ENCODE measurements at regions not wholly inside any gene's neighbourhood (a gene's known extent, or its start where the extent isn't known, plus 50 kb on each side); places are given as distances from the start of the nearest gene placed in this dataset.

GRCh38 chr6:170232186-170233002 lies 58.5 kb downstream of the DLL1 start:
- intact Hi-C loops (cut with micrococcal nuclease) = no loop called here

DNA sequence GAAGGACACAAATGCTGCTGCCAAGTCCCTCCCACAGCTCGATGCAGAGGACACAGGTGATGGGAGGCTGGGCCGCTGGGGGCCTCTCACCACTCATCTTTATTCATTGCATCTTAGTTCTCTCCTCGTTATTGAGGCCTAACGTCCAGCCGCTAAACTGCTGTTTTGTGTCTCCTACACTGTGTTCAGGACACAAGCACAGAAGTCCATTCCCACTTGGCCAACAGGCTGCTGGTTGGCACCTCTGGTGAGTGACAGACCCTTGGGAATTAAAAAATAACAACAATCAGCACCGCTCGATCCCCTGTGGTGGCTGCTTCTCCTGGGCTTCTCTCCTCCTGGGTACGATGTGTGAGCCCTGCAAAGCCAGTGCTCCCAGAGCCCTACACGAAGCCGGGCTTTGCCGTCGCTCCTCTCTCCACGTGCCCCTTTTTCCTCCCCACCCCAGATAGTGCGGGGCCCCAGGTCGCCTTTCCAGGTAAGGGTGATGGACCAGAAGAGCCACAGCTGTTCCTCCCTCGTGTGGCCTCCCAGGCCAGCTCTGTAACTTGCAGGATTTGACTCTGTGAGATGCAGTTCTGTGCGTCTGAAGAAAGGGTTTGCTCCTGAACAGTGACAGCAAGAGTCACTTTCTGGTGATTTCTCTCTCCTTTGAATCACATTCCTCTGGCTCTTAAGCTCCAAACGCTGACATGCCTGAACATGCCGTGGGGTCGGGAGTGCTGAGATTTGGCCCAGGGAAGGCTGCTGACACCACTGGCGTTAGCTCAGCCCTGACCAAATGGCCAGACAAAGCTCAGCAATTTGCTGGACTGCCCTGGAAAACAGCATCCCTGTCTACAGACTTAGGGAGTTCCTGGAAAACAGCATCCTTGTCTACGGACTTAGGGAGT lies 59.3 kb downstream of the DLL1 start:
- intact Hi-C loops (cut with micrococcal nuclease) = no loop called here

DNA sequence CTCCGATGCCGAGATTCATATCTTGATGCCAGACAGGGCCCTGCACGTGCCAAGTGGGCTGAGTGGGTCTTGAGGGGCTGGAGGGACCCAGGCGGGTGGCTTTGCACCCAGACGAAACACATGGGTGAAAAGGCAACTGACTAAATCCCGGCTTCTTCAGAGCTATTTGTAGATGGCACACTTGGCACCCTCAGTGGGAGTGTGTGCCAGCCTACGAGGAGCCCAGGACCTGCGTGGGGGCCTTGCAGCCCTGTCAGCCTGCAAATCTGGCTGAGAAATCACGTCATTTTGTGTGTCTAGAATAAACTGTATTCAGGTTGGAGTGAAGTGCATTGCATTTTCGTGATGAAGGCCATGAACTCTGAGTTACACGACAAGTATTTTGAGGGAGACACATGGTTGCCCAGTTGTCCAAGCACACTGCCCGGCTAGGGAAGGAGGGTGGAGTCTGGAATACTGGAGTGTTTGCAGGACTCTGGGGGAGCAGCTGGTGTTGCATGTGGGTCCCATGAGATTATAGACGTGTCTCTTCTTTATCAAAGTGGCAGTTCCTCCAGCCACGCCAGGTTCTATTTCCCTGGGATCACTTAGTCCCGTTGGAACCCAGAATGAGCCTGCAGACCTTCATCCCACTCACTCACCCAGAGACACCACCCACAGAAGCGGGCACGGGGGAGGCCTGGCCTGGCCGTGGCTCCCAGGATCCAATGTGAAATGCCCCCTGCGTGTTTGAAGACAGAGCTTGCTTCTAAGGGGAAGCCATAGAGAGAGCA lies 60.2 kb downstream of the DLL1 start:
- intact Hi-C loops (cut with micrococcal nuclease) = no loop called here

DNA sequence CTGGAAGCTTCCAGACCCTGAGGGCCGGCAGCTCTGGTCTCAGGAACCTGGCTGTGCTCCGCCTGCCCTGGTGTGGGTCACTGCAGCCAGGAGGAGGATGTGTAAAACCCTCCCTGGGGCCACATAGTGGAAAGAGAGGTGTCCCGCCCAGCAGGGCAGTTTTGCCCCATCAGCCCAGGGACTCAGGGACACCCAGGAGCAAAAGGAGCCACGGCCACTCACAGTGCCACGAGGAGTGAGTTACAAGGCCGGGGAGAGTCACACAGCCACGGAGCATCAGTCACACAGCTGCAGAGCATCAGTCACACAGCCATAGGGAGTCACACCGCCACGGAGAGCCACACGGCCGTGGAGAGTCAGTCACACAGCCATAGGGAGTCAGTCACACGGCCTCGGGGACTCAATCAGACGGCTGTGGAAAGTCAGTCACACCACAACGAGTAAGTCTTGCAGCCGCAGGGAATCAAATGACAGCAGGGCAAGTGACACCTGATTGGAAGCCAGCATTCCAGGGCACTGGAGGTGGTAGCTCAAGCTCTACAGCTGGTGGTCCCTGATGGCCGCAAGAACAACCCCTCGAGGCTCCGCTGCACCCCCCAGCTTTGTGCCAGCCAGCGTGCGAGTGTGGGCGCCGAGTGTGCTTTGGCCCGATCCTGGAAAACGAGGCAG lies 60.9 kb downstream of the DLL1 start:
- intact Hi-C loops (cut with micrococcal nuclease) = no loop called here

DNA sequence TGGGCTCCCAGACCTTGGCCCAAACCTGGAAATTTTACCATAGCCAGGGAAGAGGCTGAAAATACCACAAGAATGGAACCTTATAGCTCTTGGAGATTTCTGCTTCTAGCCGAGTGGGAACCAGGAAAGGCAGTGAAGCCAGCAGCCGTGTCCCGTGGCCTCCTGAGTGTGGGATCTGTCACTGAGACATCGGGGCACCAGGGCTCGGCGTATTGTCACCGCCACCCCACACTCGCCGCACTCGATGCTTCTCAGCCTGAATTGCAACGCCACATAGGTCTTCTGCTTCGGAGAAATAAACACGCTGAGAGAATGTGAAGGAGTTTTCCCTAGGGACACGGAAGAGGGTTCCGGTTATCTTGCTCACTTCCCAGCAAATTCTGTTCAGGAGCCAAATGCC lies 61.5 kb downstream of the DLL1 start:
- intact Hi-C loops (cut with micrococcal nuclease) = no loop called here

- intact Hi-C loops (cut with micrococcal nuclease) = no loop called here
Measured at GRCh38 chr6:170228946-170229310, 62.0 kb downstream of the DLL1 start.

DNA sequence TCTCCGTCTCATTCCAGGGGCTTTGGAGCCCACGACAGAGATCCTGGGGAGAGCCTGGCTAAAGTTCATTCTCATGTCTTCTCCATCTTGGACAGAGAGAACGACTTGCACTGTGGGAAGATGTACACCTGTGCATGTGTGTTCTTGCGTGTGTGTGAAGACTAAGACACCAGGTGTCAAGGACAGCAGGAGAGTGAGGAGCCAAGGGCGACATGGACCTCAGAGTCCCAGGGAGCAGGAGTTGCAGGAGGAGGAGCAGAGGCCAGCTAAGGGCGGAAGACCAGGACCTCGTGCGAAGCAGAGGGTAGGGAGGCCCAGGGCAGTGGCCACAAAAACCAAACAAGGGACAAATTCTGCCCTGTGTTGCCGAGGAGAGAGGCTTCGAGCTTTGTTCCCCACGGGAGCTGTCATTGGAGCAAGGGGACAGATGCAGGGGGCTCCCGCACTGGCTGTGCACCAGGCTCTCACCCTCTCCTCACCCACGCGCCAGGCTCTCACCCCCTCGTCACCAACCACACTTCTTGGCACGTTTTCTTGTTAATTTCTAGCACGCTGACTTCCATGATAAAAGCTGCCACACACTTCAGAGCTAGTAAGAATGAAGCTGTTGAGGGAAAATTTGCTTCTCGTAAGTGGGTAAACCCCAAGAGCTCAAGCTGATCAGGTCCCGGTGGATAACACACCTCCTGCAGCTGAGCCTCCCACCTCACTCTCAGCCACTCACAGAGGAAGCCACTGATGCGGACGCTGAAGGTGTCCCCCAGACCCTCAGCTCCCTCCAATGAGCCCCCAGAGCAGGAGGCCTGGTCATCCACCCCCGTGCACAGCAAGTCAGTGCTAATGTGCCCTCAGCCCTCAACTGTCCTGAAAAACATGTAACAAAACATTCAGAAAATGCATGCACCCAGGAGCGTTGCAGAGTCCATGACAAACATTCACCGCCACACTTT lies 62.6 kb downstream of the DLL1 start:
- intact Hi-C loops (cut with micrococcal nuclease) = no loop called here

DNA sequence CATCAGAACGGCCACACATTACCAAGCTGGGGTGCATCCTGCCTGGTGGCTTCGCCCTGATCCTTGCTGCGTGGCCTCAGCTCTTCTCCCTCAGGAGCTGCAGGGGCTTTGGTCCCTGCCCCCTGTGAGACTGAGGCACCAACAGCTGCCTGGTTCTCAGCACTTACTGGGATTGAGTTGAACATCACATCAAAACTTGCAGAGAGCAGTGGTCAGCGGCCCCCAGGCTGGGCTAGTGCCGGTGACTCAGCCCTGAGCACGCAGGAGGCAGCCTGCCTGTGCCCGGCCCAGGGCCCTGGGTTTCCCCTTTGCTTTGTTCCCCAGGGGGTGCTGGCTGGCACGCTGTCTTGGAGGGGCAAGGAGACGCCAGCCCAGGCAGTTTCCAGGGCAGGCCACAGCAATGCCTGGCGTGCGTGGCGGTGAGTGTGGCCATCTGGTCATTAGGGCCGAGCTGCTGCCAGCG lies 63.3 kb downstream of the DLL1 start:
- intact Hi-C loops (cut with micrococcal nuclease) = no loop called here

DNA sequence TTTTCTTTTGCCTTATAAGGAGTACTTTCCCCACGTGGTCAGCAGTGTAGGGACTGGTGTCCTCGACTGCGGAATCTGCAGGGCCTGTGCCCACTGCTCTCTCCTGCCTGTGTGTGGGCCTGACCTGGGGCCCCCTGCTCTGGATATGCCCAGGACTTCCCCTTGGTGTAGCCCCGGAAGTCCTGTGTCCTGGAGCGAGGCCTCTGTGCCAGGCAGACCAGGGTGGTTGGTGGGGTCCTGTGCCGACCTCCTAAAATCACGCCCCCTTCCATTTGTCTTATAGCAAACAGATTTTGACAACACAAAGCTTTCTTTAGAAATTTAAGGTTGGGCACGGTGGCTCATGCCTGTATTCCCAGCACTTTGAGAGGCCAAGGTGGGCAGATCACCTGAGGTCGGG lies 64.2 kb downstream of the DLL1 start:
- intact Hi-C loops (cut with micrococcal nuclease) = no loop called here

DNA sequence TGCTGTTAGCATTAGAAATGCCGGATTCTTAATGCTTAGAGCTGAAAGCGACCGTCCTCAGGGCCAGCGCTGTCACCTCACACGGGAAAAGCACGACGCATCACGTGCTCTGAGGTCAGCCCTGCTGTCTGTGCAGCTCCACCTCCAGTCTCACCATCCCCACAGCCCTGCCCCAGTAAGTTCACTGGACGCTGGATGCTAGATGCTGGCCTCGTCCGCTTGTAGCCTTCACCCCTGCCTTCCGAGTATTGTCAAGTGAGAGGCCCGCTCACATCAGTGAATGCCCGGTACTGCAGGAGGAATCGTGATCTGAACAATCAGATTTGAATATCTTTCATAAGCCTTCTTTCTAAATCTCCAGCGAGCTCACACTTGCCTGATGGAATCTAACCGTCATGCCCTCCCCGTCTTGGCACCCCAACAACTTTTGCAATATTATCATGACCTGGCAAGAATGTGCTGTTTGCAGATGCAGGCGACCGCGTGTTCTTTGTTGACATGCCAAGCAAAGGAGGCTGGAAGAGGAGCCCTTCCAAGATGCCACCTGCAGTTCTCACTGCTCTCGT lies 64.9 kb downstream of the DLL1 start:
- intact Hi-C loops (cut with micrococcal nuclease) = no loop called here

DNA sequence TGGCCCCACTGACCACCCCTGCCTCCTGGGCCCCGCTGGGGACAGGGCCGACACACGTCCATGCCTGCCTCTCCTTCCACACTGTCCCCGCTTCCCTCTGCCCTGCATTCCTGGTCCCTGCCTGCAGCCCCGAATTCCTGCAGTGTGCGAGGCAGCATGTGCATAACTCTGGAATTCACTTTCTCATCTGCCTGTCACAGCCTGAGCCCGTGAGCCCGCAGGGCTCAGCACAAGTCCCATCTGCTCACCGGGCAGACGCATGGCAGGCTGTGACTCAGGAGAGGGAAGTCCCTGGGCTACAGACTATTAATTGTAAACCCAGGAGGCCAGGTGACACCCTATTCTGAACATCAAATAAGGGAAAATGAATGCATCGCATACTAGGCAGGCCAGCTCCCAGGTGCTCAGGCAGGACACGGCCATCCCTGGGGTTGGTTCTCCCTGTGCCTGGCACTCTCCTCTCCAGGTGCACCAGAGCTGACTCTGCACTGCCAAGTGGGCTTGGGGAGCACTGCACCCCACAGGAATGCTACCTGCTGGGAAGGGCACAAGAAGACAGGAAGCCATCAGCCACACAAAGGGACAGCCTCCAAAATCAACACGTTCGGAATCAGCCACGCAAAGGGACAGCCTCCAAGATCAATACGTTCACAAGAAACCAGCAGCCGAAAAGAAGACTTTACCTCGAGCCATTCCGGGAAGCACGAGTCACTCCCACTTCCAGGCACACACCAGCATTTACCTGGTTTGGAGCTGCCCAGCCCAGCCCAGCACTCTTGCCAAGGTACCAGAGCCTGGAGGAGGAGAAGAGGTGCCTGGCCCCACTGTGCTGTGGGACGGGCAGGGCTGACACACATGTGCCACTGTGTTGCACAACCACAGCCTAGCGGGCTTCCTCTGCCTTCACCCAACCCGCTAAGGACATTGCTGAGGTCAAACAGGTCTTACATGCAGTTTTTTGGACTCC lies 65.9 kb downstream of the DLL1 start:
- intact Hi-C loops (cut with micrococcal nuclease) = no loop called here

DNA sequence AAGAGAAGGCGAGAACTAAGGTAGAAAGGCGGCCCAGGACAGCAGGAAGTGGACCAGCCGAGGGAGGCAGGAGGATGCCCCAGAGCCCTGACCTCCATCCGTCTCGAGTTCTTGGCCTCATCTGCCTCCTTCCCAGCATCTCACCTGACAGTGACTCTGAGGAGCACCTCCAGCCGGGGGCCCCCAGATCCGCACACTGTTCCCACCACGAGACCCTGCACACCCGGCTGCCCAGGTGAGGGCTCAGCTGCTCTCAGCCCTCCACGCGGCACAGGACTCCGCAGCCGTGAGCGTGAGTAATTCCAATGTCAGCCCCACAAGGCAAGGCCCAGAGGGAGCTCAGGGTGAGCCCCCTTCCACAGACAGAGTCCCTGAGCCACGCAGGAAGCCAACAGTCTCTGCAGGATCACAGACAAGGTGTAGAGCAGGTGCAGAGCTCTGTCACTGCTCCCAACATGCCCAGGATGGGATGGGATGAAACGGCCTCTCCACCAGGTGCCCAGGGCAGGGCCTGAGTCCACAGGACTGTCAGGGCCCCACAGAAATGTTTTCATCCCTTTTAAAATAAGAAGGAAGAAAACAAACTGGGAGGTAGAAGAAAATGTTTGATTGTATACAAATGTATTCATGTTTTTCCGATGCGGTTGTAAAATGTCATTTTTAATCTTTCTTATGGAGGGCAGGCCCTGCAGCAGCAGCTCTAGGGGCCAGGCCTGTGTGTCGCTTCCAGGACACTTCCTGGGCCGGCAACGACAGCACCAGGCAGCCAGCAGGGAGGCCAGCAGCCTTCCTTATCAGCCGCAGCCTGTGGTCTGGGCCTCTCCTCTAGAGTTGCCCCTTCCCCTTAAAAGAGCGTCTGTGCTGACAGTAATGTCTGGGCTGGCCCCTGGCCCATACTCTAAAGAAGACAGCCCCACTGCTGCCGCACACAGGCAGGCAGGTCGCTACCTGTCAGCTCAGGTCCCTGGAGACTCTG lies 66.9 kb downstream of the DLL1 start:
- intact Hi-C loops (cut with micrococcal nuclease) = no loop called here

DNA sequence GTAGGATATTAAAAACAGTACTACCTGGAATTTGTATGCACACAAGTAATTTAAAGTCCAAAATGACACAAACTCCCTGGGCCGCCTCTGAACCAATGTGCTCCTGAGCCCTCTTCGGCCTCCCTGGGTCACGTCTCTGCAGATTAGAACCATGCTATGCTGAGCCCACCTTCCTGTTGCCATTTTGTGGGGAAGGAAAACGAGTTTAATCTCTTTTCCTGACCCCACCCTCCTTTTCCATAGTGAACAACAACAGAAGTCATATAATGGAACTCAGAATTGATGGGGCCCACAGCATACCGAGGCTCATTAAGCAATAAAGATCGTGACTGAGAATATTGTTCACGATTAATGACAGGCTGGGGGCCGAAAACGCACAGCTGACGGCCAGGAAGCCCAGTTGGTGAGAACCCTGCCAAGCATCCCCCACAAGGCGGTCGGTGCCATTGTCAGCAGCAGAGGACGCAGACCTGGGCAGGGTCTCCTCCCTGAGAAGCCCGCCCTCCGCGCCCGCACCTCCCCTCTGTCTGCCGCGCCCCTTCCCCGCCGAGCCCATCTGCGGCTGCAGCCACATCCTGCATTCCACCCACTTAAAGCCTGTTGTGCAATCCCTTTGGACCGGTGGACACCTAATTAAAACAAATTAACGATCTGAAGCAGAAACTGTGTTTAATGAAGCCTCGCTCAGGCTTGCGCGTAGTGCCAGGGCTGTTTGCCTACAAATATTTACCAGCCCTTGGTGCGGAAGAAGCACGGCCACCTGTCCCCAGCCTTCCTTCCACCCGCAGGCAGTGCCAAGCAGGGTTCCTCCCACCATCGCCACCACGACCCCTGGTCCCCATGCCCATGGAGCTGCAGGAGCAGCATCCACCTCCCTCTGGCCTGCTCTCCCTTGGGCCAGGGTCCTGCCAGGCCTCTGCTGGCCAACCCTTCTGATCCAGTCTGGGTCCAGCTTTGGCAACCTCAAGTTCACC lies 68.1 kb downstream of the DLL1 start:
- intact Hi-C loops (cut with micrococcal nuclease) = no loop called here

- intact Hi-C loops (cut with micrococcal nuclease) = no loop called here
Measured at GRCh38 chr6:170221753-170222400, 69.0 kb downstream of the DLL1 start.

DNA sequence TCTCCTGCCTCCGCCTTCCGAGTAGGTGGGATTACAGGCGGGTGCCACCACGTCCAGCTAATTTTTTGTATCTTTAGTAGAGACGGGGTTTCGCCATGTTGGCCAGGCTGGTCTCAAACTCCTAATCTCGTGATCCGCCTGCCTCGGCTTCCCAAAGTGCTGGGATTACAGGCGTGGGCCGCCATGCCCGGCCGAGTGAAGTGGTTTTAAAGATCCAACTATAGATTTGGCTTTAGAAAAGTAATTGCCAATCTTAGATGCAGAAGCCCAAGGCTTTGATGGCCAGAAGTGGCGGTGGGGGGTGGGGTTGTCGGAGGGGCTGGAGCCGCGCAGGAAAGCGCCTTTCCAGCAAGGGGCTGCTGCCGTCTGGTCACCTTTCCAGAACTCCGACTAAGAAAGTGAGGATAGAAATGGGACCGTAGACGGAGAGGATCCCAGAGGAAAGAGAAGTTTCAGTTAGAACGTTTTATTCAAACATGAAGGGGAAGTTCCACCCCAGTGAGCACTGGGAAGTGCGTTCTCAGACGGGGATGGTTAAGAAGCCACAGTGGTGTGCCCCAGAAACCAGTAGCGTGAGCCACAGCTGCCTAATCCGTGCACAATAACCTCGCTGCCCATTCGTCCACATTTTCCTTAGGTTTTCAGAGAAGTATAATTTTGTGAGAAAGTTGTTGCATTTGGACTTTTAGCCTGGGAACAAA lies 69.7 kb downstream of the DLL1 start:
- intact Hi-C loops (cut with micrococcal nuclease) = no loop called here
